8988T (cell line): ENCODE measurements at regions not wholly inside any gene's neighbourhood (a gene's known extent, or its start where the extent isn't known, plus 50 kb on each side); places are given as distances from the start of the nearest gene placed in this dataset.

Experiments used
- DNase-seq: peaks from one replicate; pipeline ENCODE4 v3.0.0; 2011

DNA sequence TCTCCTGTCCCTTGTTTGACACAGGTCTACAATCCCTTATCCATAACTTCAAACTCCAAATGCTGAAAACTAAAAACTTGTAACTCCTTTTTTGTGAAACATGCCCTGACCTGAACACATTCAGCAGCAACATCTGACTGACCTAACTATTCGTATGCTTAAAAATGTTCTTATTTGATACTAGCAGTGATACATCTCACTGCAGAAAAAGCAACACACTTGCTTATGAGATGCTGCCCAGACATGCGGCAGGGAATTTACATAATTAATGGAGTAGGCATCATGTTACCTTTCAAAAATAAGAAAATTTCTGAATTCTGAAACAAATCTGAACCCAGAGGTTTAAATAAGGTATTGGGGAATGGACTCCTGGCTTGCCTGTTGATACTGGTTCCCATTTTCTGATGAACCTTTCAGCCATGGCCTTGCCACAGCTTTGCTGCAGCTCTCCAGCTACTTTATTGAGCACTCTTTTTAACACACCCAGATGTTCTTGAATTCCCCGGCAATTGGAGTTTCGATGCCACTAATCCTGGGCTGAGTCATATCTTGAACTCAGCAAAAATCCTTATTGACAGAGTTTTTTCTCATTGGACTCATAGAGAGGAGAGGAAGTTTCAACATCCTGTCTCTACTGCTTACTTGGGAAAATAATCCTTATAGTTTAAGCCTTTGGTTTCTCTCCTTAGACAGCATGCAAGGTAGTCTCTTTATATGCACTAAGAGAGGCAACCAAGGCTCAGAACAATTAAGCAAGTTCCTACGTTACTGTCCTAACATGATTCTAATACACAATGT, 296.6 kb upstream of the LMCD1 start:
- DNase-seq, result no peak

DNA sequence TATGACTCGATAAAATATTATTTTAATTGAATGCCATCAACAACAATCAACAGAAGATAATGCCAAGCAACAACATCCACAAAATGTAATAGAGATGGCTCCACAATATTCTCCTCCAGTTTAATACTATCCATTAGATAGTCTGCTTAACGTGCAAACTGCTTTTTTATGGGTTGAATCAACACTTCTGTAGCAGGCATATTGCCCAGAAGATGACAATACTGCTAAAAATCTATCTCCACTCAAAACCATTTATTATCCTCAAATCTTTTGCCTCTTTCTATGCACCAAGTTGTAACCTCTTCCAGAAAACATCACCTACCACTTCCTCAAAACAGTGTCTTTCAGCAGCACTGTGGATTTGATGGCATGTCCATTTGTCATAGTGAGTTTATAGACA, 295.7 kb upstream of the LMCD1 start:
- DNase-seq, result no peak

DNA sequence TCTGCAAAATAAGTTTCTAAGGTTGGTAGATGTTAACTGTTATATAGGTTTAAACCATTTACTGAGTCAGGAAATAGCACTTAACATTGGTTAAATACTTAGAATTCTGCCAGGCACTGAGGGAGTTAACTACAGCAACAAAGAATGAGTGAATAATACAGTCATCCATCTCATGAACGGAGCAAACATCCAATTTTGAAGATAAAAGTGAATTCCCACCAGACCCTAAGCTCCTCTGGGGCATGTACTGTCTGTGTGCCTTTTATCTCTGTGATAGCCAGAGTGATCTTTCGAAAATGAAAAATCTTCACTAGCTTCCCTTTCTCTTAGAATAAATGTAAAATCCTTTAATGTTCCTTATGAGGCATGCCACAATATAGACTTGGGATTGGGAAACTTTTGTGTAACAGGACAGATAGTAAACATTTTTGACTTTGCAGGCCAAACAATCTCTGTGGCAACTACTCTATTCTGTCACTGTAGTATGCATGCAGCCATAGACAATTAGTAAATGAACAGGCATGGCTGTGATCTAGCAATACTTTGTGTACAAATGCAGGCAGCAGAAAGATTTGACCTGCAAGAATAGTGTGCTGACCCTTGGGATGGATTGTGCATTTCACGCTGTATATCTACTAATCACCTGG, 294.5 kb upstream of the LMCD1 start:
- no peak for DNase-seq

DNA sequence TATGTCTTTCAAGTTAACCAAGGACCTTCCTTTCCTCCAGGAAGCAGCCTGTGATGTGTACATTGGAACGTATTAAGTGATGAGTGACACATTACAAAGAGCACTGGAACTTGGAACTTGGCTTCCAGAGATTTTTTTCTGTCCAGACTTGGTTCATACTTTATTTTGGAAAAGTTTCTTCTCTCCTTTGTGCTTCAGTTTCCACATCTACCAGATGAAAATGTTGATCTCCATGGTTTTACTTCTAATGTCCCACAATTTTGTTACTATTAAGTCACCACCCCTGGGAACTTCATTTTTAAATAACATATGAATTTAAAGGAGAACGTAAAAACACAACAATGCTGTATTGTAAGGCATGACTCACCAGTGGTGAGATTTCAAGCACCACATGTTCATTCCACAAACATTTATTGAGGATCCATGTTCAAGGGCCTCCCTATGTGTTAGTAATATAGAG, 290.7 kb upstream of the LMCD1 start:
- DNase-seq, result no peak

GRCh38 chr3:8212794-8213193, 288.8 kb upstream of the LMCD1 start:
- DNase-seq, result no peak

- DNase-seq, result no peak
Measured at GRCh38 chr3:8213286-8213685, 288.3 kb upstream of the LMCD1 start.

GRCh38 chr3:8215821-8216220, 285.8 kb upstream of the LMCD1 start:
- DNase-seq, result no peak

GRCh38 chr3:8218353-8218940, 283.2 kb upstream of the LMCD1 start:
- no peak for DNase-seq

- no peak for DNase-seq
Measured at GRCh38 chr3:8220291-8220690, 281.3 kb upstream of the LMCD1 start.

DNA sequence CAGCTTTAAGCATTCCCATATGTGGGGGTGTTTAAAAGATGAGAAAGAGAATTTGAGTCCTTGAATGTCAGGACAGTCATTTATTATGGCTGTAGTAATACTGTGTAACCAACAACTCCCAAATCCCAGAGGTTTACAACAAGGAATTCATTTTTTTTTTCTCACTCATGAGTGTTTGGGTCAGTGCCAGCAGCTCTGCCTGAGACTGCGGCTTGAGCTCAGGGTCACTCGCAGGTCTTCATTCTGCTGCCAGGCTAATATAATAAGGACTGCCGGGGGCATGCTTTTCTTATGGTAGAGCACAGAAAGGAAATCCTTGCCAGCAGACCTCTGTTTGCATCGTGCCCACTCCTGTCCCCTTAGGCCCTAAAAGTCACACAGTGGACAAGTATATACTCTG, 277.9 kb upstream of the LMCD1 start:
- DNase-seq, result no peak

- DNase-seq, result no peak
Measured at GRCh38 chr3:8224941-8225340, 276.7 kb upstream of the LMCD1 start.

- DNase-seq, result no peak
Measured at GRCh38 chr3:8233938-8234337, 267.7 kb upstream of the LMCD1 start.

DNA sequence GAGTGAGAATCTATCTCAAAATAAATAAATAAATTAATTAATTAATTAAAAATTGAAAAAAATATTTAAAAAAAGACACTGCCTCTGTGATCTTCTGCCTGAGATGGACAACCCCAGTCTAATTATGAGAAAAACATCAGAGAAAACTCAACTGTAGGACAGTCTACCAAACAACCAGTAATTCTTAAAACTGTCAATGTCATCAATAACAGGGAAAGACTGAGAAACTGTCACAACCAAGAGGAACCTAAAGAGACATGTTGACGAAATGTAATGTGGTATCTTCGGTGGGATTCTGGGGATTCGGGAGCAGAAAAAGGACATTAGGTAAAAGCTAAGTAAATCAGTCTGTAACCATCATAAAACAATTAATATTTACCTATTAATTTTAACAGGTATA, 265.4 kb upstream of the LMCD1 start:
- DNase-seq, result no peak

DNA sequence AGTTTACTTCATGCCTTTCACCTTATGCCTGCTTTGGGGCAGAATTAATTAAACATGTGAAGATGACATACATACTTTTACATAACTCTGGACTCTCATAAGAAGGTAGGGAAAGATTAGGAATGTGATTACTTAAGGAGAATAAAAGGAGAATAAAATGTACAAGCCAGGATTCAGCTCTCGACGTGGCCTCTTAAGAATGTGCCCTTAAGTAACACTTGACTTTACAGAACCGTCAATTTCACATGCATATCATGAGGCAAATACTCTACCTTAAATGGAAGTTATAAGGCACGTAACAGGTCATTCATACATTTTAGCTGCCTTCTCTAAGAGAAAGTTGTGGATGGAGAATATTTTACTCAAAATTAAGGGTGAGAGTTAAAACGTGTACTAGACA, 263.7 kb upstream of the LMCD1 start:
- DNase-seq, result no peak

DNA sequence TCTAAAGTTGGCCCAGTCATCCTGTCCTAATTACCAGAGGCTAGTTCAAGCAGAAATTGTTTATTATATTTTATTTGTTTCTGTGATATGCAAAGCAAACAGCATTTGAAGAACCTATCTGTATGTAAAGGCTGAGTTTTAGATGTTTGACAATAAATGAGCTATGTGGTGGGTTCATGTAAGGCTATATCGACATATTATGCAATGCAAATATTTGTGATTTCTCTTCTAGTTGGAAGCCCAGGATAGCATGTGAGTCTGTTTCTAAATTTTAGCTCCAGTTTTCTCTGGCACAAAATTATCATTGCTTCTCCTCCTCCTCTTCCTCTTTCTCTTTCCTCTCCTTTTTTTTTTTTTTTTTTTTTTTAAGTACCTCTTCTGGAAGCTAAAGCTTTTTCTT, 263.2 kb upstream of the LMCD1 start:
- no peak for DNase-seq

DNA sequence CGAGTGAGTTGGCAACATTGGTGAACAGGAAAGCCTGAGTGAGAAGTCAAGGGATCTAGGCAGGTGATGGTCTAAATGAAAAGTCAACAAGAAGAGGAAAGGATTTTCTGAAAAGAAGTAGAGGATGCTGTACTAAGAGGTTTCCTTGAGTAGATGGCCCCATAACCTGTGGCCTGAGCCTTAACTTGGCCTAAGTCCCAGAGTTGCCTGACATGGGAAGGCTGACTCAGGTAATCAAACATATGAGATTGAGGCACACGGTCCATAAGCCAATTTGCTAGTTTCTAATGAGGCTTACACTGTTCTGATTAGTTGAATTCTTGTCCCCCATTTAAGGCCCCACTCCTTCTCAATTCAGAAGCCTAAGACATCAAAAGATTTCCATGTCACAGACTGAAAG, 262.5 kb upstream of the LMCD1 start:
- DNase-seq, result no peak

DNA sequence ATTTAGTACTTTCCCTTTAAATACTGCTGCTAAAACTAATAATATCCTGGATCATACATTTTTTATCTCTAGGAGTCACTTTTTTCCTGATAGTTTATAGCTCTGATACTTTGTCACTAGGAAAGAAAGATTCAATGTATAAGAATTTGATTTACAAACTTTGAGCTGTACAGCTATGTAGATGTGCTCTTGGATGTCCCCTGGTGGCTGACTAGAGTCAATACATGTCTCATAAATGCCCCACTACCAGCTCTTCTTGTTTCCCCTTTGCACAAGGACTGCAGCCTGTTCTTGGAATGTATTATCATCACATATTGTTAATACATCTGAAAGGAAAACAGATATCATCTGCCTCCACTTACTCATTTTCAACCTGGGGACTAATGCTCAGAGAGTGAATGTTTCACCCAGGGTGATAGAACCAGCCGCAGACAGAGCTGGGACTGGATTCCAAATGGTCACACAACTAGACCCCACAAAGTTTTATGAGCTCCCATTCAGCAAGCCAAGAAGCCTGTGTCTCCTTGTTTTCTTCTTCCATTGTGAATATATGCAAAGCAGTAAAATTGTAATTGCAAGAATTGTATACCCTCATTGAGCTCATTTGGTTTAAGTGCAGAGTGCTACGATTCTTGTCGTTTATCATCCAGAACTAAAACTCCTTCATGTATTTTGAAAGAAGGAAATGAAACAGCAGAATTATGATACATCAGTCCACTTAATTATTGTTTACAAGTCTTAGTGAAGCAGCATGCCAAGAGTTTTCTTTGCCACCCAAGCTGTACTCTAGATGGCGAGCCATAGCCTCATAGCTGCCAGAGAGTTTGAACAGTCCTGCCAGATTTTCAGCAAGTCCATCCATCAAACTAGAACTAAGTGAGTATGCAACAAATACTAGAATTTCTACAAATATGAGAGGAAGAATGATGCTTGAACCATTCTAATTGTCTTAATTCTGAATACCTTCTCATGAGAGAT, 261.6 kb upstream of the LMCD1 start:
- DNase-seq, result no peak

DNA sequence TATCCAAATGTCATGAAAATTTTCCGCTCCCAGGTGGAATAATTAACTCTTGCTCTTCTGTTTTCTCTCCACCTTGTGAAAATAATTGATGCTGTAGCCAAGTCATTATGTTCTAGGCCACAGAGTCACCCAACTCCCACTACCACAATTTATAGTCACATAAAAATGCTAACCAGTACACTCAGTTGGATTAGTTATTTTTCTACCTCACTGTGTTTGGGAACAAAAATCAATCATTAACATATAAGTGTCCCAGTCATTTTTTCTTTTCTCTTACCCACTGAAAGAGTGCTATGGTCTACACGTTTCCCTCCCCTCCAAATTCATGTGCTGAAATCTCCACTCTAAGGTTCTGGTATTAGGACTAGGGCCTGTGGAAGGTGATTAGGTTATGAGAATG, 255.6 kb upstream of the LMCD1 start:
- DNase-seq, result no peak

DNA sequence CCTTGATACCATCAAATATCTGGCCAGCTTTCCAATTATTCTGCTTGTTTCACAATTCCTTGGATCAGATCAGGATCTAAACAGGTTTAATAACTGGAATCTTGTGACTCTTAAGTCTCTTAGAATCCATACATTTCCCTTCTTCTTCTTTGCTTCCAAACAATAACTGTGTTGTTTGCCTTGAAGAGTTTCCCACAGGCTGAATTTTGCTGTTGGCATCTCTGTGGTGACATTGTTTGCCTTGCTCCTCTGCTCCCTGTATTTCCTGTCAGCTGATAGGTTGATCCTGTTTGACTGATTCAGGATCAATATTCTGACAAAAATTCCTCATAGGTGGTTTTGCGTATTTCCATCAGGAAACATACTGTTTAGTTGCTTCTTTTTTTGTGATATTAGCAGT, 248.4 kb upstream of the LMCD1 start:
- no peak for DNase-seq

GRCh38 chr3:8254489-8254888, 247.1 kb upstream of the LMCD1 start:
- DNase-seq, result no peak

DNA sequence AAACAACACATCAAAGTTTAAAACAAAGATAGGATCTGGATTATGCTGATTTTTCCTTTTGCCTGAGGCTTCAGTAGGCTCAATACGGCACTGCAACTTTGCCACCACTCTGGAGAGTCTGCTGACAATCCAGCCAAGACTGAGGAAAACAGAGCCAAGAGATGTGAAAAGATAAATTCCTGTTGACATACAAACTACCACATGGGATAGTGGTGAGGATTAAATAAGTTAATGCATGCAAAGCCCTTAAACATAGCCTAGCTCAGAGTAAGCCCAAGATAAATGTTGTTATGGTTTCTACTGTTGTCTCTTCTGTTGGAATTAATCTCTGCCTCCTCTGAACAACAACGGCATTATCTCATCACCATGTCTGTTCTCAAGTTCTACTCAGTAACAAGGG, 245.9 kb upstream of the LMCD1 start:
- no peak for DNase-seq

- no peak for DNase-seq
Measured at GRCh38 chr3:8256441-8257071, 245.1 kb upstream of the LMCD1 start.

DNA sequence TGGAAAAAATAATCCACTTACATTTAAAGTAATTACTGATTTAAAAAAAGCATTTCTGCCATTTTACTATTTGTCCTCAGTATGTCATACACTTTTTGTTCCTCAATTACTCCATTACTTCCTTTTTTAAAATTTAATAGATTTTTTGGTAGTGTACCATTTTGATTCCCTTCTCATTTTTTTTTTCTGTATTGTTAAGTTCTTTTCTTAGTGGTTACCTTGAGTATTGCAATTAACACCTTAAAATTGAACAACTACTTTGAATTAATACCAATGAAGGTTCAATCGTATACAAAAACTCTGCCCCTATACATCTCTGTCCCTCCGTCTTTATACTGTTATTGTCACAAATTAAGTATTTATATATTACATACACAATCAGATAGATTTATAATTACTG, 240.6 kb upstream of the LMCD1 start:
- no peak for DNase-seq
